ENCODE measurements at regions not wholly inside any gene's neighbourhood (a gene's known extent, or its start where the extent isn't known, plus 50 kb on each side); places are given as distances from the start of the nearest gene placed in this dataset.
"Not testable (repeated sequence)": the region's sequence is repeated elsewhere in the genome, so short reads cannot be mapped to it uniquely, and the experiment has no call there.

DNA sequence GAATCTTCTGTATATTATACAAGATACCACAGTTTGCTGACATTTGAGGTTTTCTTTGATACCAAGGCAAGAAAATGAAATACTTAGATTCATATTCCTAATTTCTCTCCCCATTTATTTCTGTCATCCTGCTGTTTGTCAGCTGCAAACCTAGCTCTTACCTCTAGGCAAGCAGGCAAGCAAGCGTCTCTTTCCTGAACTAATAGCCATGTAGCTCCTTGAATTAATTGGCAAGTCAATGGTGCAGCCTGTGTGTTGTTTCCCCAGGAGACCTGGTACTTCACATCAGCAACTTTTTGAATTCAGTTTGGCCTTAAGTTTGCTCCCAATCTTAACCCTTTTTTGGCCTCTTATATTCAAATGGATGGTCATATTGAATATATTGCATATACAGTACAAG, 573.6 kb upstream of the ARRDC3 start:
- no peak for DNase-seq

DNA sequence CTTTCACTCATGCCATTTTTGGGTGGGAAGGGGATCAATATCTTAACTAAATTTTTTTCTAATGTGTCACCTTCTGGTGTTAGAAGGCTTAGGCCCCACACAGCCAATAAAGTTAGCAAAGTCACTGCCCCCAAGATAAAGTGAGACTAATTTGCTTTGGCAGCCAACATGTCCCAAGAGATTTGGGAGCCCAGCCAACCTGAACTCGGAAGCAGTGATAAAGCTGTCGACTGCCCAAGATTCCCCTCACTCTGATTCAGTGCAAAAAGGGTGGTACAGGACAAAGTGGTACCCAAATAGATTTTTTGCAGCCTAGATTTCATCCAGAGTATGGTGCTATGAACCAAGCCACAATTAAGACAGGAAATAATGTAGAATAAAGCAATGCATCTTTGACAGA, 572.5 kb upstream of the ARRDC3 start:
- no peak for DNase-seq

DNA sequence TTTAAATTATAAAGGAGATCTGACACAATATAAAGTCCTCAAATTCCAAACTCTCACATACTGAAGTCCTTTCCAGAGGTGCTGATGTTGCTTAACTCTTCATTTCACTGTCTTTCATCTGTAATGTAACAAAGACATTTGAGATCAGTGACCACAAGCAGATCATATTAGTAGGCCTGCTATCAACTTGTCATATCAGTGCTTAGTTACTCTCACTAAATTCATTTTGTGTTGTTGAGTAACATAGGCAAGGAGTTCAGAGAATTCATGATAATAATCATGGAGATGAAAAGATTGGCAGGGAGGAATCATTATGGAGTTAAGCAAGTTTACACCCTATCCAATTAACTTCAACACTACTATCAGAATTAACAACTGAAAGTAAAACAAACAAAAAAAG, 571.0 kb upstream of the ARRDC3 start:
- no peak for DNase-seq

DNA sequence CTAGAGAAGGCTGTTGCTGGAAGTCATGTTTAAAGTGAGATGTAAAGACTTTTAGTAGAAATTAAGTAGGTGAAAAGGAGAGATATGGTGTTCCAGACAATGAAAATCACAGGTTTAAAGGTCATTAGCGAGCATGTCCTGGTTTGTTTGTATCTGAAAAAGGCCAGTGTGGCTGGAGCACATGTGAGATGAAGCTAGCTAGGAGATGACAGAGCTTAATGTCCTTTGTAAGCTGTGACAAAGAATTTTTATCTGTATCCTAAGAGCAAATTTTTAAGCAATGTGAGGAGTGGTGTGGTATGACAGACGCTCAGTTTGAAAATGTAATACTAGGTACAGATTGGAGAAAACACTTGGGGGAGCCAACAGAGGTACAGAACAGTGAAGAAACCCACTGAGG, 567.2 kb upstream of the ARRDC3 start:
- no peak for DNase-seq

DNA sequence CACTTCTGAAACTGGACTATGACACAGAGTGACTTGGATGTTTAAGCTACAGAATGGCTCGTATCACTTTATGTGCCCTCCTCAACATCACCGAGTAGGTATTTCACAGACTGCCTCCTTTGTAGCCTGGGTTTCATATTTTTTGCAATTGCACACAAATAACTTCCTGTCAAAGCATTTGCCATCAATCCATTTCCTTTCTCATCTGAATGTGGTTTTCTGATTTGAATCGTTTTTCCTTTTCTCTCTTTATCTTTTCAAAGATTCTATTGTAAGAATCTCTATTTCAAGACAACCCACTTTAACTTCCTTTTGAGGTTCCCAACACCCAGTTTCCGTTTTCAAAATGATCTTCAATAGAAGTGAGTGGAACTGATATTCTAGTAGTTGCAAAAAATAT, 563.8 kb upstream of the ARRDC3 start:
- no peak for DNase-seq

DNA sequence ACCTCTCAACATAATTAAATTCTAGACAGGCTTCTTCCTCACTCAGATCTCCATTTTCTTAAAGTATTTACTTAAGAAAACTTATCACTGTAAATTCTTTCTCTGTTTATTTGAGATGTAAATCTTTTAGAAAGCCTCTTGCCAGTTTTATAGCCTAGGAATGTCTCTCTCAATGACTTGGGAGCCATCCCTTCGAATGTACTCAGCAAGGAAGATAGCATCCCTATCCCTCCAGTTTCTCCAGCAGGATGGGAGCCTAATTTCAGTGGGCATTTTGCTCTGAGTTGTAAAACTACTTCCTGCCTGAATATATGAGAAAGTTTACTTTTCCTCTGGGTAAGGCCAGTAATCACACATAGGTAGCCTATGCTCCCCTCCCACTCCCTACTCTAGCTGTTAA, 558.5 kb upstream of the ARRDC3 start:
- no peak for DNase-seq

DNA sequence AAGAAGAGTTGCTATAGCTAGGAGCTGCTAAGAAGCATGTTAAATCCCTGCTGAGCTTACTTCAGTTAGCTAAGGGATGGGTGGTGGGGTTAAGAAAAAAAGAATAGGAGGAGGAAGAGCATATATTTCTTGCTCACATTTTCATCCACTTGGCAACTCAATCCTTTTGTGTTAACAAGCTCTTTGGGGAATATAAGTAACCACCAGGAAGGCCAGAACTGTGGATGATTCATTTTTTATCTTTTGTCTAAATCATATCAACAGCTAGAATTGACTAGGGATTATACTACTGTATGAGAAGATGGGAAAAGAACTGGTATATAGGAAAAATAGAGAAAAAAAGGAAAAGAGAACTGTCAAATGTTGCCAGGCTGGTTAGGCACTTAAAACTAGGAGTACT, 555.3 kb upstream of the ARRDC3 start:
- DNase-seq = no peak

DNA sequence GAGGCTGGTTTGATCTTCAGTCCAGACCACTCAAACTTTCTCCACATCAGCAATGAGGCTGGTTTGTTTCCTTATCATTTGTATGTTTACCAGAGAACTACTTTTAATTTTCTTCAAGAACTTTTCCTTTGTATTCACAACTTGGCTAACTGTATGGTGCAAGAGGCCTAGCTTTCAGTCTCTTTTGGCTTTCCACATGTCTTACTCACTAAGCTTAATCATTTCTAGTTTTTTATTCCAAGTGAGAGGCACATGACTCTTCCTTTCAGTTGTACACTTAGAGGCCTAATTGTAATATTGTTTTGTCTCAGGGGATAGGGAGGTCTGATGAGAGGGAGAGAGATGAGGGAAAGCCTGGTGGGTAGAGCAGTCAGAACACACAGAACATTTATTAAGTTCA, 554.0 kb upstream of the ARRDC3 start:
- no peak for DNase-seq

DNA sequence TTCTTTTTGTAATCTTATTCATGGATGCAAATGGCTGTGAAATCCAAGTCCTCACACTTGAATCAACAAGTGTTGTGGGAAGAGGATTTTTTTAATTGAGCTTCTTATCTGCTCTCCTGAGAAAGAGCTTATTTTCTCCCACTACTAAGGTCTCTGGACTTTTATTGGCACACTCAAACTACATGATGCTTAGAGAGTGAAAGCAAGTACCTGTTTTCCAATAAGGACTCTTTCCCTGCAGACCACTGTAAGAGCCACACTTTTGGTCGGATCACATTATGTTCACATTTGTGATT, 546.4 kb upstream of the ARRDC3 start:
- DNase-seq = no peak

DNA sequence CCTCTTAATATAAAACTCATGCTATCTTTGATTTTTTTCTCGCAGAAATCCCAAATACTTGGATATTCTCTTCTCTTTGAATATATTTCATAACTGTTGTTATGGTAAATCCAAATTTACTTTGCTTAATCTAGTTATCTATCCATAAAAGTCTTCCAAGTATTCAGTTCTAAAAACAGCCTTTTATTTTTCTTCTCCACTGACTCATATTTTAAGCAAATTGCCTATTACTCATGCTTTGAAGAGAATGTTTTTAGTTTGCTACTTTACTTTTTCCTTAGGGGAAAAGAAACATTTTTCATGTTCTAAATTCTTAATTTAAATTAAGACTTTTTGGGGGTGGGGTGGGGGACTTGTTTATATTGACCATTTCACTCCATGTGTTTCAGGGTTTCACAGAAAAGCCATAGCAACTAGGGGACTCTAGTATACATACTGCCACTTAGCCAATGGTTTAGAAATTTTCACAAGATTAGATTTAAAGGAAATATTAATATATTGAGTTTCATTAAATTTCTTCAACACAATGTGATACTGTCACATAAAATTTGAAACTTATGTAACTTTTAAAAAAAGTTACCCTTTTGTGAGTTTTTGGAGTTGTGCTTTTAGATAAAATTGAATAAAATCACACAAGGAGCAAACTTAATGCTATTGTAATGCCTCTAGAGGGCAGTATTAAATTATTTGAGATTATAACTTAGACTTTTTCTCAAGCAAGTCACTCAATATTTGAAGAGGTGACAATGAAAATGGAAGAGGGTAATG, 545.8 kb upstream of the ARRDC3 start:
- DNase-seq = no peak

DNA sequence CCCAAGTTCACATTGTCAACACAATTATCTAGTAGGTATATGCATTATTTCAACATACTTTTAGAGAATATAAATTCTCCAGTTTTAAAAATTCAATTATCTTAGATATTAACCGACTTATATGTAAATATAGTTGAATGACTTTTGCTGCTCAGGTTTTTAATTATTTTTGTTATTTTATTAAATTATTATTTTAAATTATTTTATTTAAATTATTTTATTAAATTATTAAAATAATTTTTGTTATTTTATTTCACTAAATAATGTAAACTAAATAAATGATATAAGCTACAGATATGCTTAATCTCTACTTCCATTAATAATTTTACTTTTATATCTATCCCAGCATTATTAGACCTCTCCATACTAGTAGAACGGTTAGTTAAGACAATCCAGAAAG, 544.3 kb upstream of the ARRDC3 start:
- DNase-seq = no peak

DNA sequence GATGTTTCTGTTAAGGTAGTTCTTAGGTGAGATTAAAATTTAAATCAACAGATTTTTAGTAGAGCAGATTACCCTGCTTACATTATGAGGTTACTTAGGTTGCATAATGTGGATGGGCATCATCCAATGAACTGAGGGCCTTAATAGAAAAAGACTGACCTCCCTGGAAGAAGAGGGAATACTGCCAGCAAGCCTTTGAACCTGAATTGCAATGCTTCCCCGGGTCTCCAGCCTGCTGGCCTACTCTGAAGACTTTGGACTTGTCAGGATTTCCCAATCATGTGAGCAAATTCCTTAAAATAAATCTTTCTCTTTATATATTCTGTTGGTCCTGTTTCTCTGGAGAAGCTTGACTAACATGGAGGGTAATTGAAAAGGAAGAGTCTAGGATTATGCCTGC, 542.1 kb upstream of the ARRDC3 start:
- no peak for DNase-seq

DNA sequence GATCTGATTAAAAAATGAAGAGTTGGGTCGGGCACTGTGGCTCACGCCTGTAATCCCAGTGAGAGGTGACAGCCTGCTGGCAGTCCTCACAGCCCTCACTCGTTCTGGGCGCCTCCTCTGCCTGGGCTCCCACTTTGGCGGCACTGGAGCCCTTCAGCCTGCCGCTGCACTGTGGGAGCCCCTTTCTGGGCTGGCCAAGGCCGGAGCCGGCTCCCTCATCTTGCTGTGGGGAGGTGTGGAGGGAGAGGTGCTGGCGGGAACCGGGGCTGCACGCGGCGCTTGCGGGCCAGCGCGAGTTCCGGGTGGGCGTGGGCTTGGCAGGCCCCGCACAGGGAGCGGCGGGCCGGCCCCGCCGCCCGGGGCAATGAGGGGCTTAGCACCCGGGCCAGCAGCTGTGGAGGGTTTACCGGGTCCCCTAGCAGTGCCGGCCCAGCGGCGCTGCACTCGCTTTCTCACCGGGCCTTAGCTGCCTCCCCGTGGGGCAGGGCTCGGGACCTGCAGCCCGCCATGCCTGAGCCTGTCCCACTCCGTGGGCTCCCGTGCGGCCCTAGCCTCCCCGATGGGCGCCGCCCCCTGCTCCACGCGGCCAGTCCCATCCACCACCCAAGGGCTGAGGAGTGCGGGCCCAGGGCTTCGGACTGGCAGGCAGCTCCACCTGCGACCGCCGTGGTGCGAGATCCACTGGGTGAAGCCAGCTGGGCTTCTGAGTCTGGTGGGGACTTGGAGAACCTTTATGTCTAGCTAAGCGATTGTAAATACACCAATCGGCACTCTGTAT, 534.1 kb upstream of the ARRDC3 start:
- not testable (repeated sequence) for DNase-seq

DNA sequence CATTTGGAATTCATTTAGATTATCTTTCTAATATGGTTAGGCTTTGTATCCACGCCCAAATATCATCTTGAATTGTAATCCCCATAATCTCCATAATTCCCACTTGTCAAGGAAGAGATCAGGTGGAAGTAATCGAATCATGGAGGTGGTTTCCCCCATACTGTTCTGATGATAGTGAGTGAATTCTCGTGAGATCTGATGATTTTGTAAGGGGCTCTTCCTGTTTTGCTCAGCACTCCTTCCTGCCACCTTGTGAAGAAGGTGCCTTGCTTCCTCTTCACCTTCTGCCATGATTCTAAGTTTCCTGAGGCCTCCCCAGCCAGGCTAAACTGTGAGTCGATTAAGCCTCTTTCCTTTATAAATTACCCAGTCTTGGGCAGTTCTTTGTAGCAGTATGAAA, 527.5 kb upstream of the ARRDC3 start:
- no peak for DNase-seq

DNA sequence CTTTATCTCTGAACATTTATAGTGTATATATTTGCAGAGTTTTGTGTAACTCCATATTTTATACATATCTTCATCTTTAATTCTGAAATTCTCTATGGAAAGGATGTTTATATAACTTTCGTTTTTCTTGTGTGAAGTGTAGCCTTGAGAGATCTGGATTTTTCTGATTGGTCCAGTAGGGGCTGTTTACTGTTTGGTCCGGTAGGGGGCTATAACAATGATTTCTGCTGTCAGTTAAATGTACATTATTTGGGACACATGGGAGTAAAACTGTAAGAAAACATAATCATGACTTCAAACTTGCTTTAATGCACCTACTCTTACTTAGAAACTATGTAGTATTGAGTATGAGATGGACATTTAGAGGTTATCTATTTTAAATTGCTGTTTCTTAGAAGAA, 527.1 kb upstream of the ARRDC3 start:
- no peak for DNase-seq

DNA sequence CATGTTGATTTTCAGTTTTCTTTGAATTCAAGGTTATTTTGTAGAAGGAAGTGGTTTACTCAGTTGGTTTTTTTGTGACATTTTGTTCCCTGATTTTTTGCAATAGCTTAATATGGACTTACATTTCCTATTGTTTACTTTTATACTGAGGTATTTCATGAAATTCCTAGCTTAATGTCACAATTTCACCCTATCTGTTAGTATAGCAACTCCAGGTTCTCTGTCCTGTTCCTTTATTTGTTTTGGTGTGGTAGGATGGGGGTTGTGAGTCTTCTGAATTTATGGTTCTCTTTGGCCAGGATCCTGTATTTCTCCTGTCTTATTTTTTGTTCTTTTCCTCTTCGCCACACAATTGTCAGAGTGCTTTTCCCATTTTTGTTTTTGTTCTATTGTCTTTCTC, 523.4 kb upstream of the ARRDC3 start:
- DNase-seq = no peak

DNA sequence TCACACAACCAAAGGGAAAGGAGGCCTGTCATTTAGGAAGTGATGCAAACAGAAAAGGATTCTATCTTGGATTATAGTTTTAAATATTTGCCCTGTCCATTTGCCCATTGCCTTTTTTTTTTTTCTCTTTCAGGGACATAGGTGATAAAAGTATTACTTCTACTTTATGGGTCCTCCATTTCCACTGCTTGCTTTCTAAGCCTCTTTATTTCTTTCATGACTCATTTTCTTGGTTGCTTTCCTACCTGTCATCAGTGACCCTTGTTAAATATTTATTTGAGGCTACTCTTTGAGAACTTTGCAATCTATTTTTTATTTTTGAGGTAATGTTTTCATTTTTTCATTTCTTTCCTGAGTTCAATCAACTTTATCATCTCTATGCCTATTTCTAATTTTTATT, 522.9 kb upstream of the ARRDC3 start:
- no peak for DNase-seq

DNA sequence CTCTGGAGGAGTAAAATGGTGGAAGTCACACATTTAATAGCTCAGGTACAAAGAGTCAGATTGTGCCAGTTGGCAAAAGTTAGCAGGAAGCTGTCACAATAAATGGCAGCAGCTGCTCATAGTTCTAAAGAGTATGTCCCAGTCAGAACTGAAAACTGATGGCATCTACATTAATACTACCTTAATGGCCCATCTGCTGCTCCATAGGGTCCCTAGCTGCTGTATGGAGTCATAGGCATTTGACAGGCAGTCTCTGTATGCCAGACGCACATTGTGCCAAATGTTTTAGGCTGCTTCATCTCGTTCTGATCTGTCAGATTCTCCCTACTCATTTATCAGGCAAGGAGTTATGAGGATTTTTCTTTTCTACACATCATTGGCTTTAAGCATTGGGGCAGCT, 515.8 kb upstream of the ARRDC3 start:
- DNase-seq = no peak

DNA sequence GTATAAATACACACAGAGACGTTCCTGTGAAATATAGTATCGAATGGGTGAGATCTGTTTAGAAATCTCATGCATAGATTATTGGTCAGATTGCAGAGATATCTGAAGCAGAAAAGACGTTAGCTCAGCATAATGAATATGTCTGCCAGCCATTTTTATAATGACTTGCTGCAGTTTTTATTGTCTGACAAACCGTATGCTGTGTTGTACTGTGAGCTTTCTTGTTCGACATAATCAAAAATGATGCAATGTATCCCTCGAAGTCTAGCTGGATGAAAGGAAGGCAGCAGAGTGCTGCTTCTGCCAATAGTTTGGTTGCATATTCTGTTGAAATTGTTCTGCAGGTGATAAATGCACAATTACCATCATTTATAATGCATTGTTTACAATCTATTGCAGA, 514.9 kb upstream of the ARRDC3 start:
- DNase-seq = no peak

DNA sequence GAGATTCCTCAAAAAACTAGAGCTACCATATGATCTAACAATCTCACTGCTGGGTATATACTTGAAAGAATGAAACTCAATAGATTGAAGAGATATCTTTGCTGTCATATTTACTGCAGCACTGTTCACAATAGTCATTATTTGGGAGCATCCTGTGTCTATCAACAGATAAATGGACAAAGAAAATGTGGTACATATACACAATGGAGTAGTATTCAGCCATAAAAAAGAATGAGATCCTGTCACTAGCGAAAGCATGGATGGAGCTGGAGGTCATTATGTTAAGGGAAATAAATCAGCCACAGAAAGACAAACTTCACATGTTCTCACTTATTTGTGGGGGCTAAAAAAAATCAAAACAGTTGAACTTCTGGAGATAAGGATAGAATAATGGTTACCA, 505.7 kb upstream of the ARRDC3 start:
- DNase-seq = no peak

DNA sequence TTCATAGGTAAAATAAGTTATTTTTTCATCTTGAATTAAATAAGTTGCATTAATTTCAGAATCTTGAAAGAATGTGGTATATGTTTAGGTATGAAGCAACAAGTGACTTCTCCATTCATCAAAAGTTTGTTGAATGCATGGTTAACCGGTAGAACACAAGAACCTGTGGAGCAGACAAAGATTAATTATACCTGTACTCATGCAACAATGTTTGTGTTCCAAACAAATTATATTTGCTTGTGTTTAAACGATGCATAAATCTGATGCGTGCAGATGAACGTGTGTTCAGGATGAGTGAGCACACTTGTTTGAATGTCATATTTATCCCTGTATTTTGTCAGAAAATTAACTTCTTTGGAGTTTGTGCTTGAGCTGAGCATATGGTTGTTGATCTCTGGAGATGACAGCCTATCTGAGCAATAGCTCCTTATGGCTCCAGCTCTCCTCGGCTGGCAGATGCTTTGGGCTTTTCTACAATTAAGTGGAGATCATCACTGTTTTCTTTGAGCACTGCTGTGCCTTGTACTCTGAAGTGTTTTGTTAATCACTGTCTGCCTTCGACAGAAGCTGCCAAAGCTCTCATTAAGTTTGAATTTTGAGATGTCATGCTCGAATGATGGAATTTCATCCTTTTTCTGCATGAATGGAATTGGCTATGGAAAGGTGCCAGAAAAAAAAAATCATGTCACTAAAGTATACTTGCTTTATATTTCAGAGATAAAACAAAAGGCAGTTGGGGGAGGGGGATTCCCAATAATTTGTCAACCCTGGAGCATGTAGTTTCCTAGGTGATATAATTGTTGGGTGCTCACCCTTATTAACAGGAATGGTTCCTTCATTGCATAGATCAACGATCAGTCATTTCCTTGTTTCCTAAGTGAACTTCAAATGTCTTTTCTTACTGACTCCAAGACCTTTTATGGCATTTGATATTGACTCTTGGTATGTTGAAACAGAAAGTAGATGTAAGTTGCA, 502.5 kb upstream of the ARRDC3 start:
- DNase-seq = no peak

DNA sequence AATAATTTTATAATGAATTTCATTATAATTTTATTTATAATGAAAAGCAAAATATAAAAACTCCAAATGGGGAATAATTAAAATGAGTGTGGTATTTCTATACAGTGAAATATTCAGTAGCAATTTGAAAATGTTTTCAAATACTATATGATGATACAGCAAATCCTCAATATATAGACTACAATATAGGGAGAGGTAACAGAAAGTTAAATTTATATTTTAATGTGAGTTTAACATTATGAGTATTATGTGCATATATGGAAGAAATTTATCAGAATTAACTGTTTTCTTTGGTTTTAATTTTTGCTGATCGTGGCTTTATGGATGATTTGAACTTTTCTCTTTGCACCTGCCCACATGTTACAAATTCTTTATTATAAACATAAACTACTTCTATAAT, 500.9 kb upstream of the ARRDC3 start:
- DNase-seq = no peak

DNA sequence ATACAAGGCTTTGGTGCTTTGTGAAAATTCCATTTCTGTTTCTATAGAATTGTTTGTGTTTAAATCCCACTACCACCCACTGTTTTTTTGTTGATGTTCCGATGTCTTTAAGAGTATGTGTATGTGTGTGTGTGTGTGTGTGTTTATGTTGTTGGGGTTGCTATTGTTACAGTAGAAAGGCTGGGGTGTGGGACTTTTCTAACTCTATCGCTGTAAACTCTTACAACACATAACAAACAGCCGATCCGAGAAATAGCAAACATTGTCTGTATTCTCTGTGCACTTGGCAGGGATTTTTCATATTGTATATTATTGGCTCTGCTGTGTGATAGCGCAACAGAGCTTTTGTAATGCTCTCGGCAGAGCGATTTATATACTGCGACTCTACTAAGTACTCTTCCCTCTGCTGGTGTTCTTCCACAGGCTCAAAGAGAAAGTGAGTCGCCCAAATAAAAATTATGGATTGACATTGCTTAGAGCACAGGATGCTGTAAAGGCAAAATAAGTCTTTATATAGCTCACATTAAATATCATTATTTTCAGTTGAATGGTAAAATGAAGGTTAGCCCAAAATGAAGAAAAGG, 492.2 kb upstream of the ARRDC3 start:
- DNase-seq = no peak

Data from MV-4-11 (cell line).